NCI-H146 (cell line): ENCODE measurements at regions not wholly inside any gene's neighbourhood (a gene's known extent, or its start where the extent isn't known, plus 50 kb on each side); places are given as distances from the start of the nearest gene placed in this dataset.

ENCODE experiments used
- DNase-seq: peaks from one replicate; lab custom pipeline; 2025; lab: John Stamatoyannopoulos, UW

GRCh38 chr2:180461761-180462160 lies 454.7 kb upstream of the CWC22 start:
- no peak for DNase-seq

GRCh38 chr2:180456801-180457200 lies 449.7 kb upstream of the CWC22 start:
- DNase-seq = no peak

DNA sequence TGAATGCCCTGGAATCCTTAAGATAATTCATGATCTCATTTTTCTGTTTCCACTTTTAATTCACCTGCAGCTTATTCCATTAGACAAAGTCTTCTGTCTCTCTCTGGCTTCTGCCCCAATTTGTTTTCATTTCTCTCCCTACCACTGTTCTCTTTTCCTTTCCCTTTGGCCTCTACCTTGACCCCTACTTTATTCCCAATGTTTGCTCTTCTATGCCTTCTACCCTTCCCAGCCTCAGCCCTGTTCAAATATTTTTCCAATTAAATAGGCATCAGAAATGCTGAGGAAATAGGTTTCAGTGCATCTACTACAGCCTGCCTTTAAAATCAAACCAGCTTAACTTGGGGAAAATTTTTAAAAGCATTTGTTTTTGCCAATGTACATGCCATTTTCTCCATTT lies 443.7 kb upstream of the CWC22 start:
- DNase-seq = peak; percentile 57

- DNase-seq = no peak
Measured at GRCh38 chr2:180449171-180449915, 442.2 kb upstream of the CWC22 start.

DNA sequence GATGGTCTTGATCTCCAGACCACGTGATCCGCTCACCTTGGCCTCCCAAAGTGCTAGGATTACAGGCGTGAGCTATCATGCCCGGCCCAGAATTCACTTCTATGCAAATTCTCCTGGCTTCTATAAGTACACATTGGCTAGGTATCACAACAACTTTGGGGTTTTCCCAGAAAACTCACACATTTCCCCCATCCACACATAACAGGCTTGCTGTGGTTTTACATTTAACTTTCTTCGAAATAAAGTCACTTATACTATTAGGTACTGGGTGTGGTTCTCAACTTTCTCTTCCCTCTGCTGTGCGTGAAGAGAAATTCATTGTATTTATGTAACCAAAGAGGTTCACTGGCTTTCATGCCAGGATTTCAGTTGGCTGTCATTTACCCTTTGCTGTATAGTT lies 439.4 kb upstream of the CWC22 start:
- DNase-seq = no peak

DNA sequence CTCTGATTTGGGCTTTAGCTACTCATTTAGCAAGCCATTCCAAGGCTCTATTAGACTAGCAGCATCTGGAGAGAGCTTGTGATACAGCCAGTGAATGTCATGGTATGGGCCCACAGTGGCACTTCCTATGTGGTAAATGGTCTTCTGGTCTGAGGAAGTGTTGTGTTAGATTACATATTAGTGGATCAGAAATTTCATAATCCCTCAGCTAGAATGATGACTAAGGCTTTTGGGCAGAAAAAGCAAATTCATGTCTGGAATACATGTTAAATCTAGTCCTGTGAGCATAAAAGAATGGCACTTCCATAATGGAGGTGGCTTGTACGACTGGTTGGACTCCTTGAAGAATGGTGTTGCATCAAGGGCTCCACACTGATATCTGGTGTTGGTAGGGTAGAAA lies 436.8 kb upstream of the CWC22 start:
- no peak for DNase-seq

- DNase-seq = no peak
Measured at GRCh38 chr2:180442860-180443644, 436.0 kb upstream of the CWC22 start.

DNA sequence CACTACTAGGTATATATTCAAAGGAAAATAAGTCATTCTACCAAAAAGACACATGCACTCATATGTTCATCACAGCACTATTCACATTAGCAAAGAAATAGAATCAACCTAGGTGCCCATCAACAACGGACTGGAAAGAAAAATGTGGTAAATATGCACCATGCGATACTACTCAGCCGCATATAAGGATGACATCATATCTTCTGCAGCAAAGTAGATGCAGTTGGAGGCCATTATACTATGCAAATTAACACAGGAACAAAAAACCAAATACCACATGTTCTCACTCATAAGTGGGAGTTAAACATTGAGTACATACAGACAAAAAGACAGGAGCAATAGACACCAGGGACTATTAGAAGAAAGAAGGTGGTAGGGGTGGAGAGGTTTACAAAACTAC lies 412.1 kb upstream of the CWC22 start:
- DNase-seq = no peak

DNA sequence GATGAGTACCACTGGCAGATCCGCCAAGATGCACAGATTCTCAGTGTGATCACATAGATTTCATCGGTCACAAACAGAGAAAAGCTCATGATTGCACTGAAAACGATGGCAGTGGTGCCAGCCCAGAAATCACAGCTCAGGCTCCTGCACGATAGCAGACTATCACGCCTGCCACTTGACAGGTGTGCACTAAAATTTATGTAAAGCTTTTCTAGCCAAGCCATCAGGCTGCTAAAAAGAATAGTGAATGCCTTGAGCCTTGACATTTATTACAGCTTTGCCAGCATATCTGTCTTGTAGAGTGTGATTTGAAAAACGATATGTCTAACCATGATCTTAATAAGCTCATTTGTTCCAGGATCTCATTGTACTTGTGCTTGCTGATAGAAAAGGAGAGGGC lies 409.5 kb upstream of the CWC22 start:
- peak; percentile 8 for DNase-seq

DNA sequence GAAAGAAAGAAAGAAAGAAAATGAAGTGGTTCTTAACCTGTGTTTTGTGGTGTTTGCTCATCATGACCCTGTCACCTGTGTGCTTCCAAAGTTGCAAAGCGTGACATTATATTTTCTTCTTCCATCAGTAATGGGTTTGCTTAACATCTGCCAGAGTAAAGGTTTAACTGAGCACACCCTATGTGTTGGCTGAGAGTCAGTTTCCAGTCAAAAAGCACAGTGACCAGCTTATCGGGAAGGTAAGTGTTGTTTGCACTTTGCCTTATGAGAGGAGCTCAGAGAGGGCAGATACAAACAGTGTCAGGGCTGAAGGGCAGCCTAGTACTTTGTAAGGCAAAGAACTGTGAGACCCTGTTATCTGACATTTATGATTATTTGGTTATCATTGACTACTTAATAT lies 406.2 kb upstream of the CWC22 start:
- DNase-seq = no peak

GRCh38 chr2:180412219-180412618 lies 405.1 kb upstream of the CWC22 start:
- no peak for DNase-seq

GRCh38 chr2:180411661-180412060 lies 404.6 kb upstream of the CWC22 start:
- DNase-seq = no peak

- DNase-seq = no peak
Measured at GRCh38 chr2:180406687-180407086, 399.6 kb upstream of the CWC22 start.

DNA sequence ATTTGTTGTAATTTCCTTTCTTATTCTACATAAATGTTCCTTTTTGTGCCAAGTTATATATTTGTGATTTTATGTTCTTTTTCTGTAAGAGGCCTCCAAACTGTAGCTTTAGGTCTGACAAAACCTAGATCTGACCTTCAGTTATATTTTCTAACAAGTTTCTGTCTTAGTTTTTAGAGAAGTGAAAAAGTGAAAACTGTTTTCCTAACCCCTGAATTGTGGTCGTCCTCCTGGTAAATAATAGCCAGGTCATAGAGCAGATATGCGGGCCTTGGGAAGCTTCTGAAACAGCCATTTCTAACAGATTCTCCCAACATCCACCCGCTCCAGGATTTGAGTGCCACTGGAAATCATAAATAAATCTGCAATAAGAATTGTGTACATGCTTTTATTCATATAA lies 398.4 kb upstream of the CWC22 start:
- no peak for DNase-seq

DNA sequence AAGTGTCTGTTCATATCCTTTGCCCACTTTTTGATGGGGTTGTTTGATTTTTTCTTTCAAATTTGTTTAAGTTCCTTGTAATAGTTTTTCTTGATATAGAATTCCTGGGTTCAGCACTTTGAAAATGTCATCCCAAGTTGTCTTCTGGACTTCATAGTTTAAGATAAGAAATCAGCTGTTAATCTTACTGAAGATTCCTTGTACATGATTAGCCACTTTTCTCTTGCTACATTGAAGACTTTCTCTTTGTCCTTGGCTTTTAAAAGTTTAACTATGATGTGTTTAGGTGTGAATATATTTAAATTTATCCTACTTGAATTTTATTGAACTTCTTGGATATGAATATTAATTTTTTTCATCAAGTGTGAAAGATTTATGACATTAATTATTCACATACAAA lies 387.2 kb upstream of the CWC22 start:
- DNase-seq = no peak

DNA sequence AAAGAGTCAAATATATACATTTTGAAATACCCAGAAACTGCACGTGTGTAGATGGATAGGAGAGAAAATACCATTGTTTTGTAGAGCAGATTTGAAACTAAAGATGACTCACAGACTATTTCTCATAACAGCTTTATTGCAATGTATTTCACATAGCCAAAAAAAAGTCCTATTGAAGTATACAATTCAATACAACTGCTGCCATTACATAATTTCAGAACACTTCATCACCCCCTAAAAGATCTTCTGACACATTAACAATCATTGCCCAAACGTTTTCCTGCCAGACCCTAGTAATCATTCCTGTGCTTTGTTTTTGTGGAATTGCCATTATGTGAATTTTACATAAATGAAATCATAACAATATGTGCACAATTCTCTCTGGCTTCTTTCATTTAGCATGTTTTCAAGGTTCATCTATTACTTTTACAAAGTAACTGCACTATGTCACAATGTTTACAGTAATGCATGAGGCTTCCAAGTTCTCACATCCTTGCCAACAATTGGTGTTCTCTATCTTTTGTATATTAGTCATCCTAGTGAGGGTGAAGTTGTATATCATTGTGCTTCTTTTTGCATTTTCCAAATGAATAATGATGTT lies 378.6 kb upstream of the CWC22 start:
- DNase-seq = no peak

GRCh38 chr2:180376066-180376465 lies 369.0 kb upstream of the CWC22 start:
- DNase-seq = no peak

DNA sequence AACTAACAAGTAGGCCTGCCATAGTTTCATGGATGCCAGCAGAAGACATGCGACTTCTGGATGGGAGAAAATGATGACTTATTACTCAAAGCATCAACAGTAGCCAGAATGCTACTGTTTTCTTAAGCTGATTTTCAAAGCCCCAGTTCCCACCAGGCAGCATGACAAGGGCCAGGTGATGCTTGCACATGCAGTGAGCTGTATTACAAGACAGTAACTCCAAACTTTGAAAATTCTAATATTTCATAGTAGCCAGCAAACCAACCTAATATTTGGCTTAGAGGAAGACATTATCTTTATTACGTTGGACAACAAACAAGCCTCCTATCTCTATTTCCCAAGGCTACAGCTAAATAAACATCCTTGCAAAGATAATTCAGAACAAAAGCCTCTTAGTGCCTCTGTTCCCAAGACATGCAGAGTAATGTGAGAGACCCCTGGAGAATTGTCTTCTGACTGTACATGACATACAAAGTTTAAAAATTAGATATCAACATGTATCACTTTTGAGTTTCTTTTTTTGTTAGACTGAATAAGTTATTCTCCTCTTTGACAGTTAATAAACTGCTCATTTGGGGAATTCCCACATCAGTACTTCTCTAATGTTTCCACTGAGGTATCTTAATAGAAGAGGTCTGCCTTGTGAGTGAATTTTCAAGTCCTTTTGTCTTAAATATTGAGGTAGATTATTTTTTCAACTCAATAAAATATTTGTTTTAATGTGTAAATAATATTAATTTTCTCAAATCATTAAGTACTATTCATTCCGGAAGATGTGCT lies 367.6 kb upstream of the CWC22 start:
- no peak for DNase-seq

DNA sequence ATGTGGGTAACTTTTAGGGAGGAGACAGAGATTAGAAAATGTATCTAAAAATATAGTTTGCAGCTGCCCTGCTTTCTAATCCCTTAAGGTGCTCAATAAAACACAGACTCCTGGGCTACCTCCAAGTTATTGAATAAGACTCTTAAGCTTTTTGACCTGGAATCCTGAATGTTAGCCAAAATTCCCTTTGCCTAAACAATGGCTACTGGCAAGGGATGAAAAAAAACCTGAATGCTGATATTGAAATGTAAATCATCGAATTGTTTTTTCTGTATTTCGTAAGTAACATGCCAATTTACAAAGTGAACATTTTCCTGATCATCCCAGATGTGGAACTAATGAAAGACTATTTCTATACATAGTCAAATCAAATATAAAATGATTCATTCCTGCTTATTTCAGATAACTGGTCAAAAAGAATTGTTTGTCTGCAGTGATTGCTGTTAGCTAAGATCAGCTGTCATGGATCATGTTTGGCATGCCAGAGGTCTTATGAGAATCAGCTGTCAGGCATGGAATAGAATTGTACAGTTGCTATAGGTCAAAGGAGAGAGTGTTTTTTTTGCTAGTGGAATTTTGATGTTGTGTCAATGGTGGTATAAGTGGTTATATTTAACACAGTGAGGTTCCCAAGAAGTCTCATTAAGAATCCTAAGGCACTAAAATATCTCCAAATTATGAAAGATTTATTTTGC lies 363.6 kb upstream of the CWC22 start:
- no peak for DNase-seq

DNA sequence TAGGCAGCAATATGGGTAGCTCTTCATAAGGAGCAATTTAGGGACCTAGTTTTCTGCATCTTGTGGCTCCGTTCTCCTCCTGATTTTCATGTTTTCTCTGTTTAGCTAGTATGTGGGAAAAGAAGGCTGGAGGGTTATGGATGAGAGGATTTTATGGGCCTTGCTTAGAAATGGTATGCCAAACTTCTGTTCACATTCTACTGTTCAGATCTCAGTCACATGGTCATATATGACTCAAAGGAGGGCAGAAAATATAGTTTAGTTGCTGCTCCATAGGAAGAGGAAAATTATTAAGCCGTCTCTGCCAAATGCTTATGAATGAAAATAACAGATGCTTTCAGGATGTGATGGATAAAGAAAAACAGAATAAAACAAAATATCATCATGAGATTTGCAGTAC lies 361.8 kb upstream of the CWC22 start:
- no peak for DNase-seq

GRCh38 chr2:180367815-180368214 lies 360.7 kb upstream of the CWC22 start:
- DNase-seq = no peak

DNA sequence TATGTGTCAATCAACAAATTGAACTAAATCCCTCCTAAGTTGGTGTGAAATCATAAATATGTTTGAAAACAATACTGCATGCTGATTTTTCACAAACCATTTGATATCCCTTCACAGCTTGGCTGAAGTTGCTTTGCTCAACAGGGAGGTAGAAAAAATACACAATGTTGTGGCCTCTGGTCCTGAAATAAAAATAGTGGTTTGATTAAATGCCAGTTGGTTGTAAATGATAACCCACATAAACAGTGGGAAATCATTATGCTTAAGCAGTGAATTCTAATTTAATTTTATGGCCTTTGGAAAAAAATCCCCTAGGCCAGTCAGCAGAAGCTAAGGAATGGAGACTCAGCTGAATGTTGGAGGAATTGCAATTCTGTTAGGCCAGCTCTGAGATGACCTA lies 359.4 kb upstream of the CWC22 start:
- DNase-seq = no peak
